Kidney (tissue), 13 donors: ENCODE measurements at regions not wholly inside any gene's neighbourhood (a gene's known extent, or its start where the extent isn't known, plus 50 kb on each side); places are given as distances from the start of the nearest gene placed in this dataset.

ENCODE experiments used
- DNase-seq, 5 donors: peaks; one replicate each; pipeline ENCODE4 v3.0.0-alpha.2; 2013 to 2020
- FAIRE-seq: peaks from 2 replicates; lab custom pipeline; 2012; peaks lifted over from hg19 to GRCh38; lab: Jason Lieb, UNC
- H3K27ac ChIP-seq, 2 donors: one replicate each; pipeline ENCODE4 v1.7.0; 2013; ENCODE audit warnings: low read depth in 2 of 2, low read length in 2 of 2, inconsistent platforms in 1 of 2
- H3K27me3 ChIP-seq: one replicate; pipeline ENCODE4 v1.7.1; 2013; ENCODE audit warnings: low read length, inconsistent platforms; ENCODE audit not compliant: control insufficient read depth, insufficient read depth
- H3K36me3 ChIP-seq, 3 donors: one replicate each; pipeline versions ENCODE4 v1.7.0 to v1.7.1; 2013; ENCODE audit warnings: low read length in 3 of 3, control low read depth in 1 of 3, inconsistent platforms in 1 of 3; ENCODE audit not compliant: insufficient read depth in 3 of 3, control insufficient read depth in 2 of 3
- H3K4me1 ChIP-seq, 3 donors: one replicate each; pipeline versions ENCODE4 v1.7.0 to v1.7.1; 2013; ENCODE audit warnings: low read length in 3 of 3, inconsistent platforms in 1 of 3, low read depth in 1 of 3; ENCODE audit not compliant: control insufficient read depth in 2 of 3, insufficient read depth in 2 of 3
- H3K4me3 ChIP-seq, 3 donors: one replicate each; pipeline versions ENCODE4 v1.7.0 to v1.8.1; 2013; ENCODE audit warnings: low read length in 3 of 3, control low read depth in 1 of 3, inconsistent platforms in 1 of 3
- H3K9ac ChIP-seq, 3 donors: one replicate each; pipeline versions ENCODE4 v1.7.0 to v1.7.1; 2013; ENCODE audit warnings: low read length in 3 of 3, control low read depth in 1 of 3, inconsistent platforms in 1 of 3
- H3K9me3 ChIP-seq, 3 donors: one replicate each; pipeline versions ENCODE4 v1.7.0 to v1.7.1; 2013; ENCODE audit warnings: low read length in 3 of 3, control low read depth in 1 of 3, inconsistent platforms in 1 of 3; ENCODE audit not compliant: control insufficient read depth in 2 of 3, insufficient read depth in 1 of 3
- CTCF ChIP-seq: IDR thresholded peaks from 3 replicates; pipeline ENCODE4 v1.5.1; 2012; ENCODE audit warnings: mild to moderate bottlenecking, moderate library complexity, borderline replicate concordance; ENCODE audit not compliant: insufficient read depth; ENCODE audit errors: extremely low read depth
- intact Hi-C: fragments of 100-400 bp; cut with DNase I; formaldehyde crosslinking; loops from one replicate; pipeline ENCODE4 v1.11.1; 2022
- donor health status: control.
- donor health status: control.
- donor health status: control.
- donor health status: control.
- donor health status: control.
- donor health status: DM: yes; HTN: yes; CAD: no.
- donor health status: Normal renal cell carcinoma (clear cell type).

GRCh38 chr21:35171385-35171784, 122.3 kb upstream of the RUNX1 start:
- FAIRE-seq: no peak
- intact Hi-C loops: no loop called here
- H3K9ac ChIP-seq: no peak overlapping the region
- no peaks in the 10 kb centered on the region for H3K9me3 ChIP-seq
- no peak for TF ChIP-seq CTCF
- H3K27ac ChIP-seq: no peak overlapping the region
- no peaks in the 10 kb centered on the region for H3K36me3 ChIP-seq
- no peak for DNase-seq
- no peaks in the 10 kb centered on the region for H3K27me3 ChIP-seq
- no peak overlapping the region for H3K4me3 ChIP-seq
- H3K4me1 ChIP-seq: no peaks in the 10 kb centered on the region

DNA sequence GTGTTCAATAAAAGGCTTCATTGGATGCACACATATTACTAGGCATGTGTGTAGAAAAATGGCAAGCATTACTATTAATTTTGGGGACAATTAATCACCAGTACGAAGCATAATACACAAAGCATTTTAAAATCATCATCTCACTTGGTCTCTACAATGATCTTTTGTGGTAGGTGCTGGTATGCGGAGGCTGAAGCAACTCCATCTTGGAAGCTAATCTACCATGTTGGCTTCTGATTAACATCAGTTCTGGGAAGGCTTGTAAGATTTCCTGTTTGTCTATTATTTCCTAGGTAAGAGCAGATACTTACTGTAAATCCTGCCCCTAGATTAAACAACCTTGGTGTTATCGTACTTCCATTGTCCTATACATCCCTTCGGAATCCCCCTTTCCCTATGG, 121.7 kb upstream of the RUNX1 start:
- intact Hi-C loops: no loop called here
- no peak overlapping the region for H3K27ac ChIP-seq
- no peaks in the 10 kb centered on the region for H3K36me3 ChIP-seq
- DNase-seq (no peak), FAIRE-seq (no peak)
- TF ChIP-seq CTCF: no peak
- H3K4me3 ChIP-seq: no peak overlapping the region
- H3K9ac ChIP-seq: no peak overlapping the region
- H3K4me1 ChIP-seq: no peaks in the 10 kb centered on the region
- H3K27me3 ChIP-seq: no peaks in the 10 kb centered on the region
- H3K9me3 ChIP-seq: no peaks in the 10 kb centered on the region

DNA sequence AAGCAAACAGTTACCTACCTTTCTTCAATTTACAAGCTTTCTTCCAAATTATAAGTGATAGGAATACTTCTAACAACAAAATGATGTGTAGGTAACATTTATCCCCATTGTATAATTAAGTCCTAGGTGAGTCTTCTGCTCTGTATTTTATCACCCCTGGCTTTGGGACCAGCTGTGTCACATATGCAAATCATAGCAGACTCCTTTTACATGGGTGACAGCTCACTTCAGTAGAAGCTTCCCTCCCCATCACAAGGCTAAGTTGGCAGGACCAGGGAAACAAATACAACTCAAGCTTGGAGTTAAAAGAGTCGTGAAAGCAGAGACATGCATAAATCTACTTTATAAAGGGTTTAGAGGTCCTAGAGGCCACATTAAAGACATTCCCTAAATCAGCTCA, 121.1 kb upstream of the RUNX1 start:
- H3K27me3 ChIP-seq: no peaks in the 10 kb centered on the region
- no peaks in the 10 kb centered on the region for H3K4me1 ChIP-seq
- TF ChIP-seq CTCF: no peak
- intact Hi-C loops: no loop called here
- H3K9me3 ChIP-seq: no peaks in the 10 kb centered on the region
- DNase-seq (peak in 3 of 5 donors; percentile 13 to 28 (median 22)), FAIRE-seq (no peak)
- no peak overlapping the region for H3K27ac ChIP-seq
- H3K4me3 ChIP-seq: no peak overlapping the region
- no peak overlapping the region for H3K9ac ChIP-seq
- H3K36me3 ChIP-seq: no peaks in the 10 kb centered on the region

DNA sequence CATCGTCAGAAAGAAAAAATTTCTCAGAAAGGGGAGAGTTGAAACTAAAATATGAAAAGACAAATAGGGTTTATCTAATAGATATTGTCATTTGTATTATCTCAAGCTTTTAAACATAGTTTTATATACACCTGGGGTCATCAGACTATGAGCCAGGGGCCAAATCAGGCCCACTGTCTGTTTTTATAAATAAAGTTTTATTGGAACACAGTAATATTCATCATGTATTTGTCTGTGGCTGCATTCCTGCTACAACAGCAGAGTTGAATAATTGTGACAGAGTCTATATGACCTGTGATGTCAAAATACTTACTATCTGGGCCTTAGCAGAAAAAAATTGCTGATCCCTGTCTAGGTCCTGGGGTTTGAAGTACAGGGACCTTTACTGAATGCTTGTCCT, 120.5 kb upstream of the RUNX1 start:
- no peaks in the 10 kb centered on the region for H3K9me3 ChIP-seq
- no peak for TF ChIP-seq CTCF
- no peak overlapping the region for H3K27ac ChIP-seq
- no peak for DNase-seq
- no peak overlapping the region for H3K4me3 ChIP-seq
- H3K27me3 ChIP-seq: no peaks in the 10 kb centered on the region
- no peaks in the 10 kb centered on the region for H3K36me3 ChIP-seq
- no peak for FAIRE-seq
- no peaks in the 10 kb centered on the region for H3K4me1 ChIP-seq
- intact Hi-C loops: no loop called here
- no peak overlapping the region for H3K9ac ChIP-seq
